GM12864 (cell line): ENCODE measurements at regions not wholly inside any gene's neighbourhood (a gene's known extent, or its start where the extent isn't known, plus 50 kb on each side); places are given as distances from the start of the nearest gene placed in this dataset.

Experiments used
- DNase-seq: peaks from one replicate; pipeline ENCODE4 v3.0.0-alpha.2; 2011; ENCODE audit warnings: low read depth
- H3K4me3 ChIP-seq: 2 replicates; pipeline ENCODE4 v1.5.1; 2011; ENCODE audit warnings: mild to moderate bottlenecking, low read depth, low read length, control low read depth
- TF ChIP-seq, protein P1 (sequence below): IDR thresholded peaks from 2 replicates; pipeline ENCODE4 v1.5.1; 2011; ENCODE audit warnings: low read depth, mild to moderate bottlenecking, moderate library complexity, low read length, control low read depth, inconsistent platforms; ENCODE audit errors: missing control alignments

DNA sequence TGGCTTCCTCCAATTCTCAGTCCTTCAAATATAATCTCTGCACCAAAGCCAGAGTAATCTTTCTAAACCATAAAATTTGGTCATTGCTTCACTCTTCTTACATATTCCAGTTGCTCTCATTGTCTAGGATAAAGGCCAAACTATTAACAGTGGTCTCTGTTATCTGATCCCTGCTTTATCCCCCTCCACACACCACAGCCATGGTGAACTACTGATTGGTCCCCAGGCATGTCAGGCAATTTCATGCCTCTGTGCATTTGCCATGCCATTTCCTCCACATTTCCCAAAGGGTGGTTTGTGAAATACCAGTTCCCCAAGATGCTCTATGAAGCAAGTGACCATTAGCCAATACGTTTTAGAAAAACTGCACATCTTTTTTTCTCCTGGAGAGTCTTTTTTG, 97.0 kb downstream of the FAM181B start:
- DNase-seq = no peak
- TF ChIP-seq, protein P1, sequence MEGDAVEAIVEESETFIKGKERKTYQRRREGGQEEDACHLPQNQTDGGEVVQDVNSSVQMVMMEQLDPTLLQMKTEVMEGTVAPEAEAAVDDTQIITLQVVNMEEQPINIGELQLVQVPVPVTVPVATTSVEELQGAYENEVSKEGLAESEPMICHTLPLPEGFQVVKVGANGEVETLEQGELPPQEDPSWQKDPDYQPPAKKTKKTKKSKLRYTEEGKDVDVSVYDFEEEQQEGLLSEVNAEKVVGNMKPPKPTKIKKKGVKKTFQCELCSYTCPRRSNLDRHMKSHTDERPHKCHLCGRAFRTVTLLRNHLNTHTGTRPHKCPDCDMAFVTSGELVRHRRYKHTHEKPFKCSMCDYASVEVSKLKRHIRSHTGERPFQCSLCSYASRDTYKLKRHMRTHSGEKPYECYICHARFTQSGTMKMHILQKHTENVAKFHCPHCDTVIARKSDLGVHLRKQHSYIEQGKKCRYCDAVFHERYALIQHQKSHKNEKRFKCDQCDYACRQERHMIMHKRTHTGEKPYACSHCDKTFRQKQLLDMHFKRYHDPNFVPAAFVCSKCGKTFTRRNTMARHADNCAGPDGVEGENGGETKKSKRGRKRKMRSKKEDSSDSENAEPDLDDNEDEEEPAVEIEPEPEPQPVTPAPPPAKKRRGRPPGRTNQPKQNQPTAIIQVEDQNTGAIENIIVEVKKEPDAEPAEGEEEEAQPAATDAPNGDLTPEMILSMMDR = no peak
- no peak overlapping the region for H3K4me3 ChIP-seq

DNA sequence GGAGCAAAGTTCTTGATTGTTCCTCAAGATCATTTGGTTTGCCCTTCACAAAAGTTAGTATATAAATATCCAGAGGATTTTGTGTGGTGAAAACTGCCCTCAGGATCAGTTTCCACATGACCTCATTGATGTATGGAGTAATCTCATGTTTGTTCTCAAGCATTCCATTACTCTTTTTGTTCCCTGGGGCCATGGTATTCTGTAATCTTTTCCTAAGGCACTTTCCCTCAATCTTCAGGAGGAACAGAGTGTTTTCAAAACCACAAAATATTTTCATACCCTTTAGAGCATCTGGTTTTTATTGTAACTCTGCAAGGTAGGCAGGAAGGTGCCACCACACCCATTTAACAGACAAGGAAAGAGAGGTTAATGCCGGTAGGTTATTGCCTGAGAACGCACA, 99.6 kb downstream of the FAM181B start:
- DNase-seq = no peak
- TF ChIP-seq, protein P1 = no peak
- no peak overlapping the region for H3K4me3 ChIP-seq

DNA sequence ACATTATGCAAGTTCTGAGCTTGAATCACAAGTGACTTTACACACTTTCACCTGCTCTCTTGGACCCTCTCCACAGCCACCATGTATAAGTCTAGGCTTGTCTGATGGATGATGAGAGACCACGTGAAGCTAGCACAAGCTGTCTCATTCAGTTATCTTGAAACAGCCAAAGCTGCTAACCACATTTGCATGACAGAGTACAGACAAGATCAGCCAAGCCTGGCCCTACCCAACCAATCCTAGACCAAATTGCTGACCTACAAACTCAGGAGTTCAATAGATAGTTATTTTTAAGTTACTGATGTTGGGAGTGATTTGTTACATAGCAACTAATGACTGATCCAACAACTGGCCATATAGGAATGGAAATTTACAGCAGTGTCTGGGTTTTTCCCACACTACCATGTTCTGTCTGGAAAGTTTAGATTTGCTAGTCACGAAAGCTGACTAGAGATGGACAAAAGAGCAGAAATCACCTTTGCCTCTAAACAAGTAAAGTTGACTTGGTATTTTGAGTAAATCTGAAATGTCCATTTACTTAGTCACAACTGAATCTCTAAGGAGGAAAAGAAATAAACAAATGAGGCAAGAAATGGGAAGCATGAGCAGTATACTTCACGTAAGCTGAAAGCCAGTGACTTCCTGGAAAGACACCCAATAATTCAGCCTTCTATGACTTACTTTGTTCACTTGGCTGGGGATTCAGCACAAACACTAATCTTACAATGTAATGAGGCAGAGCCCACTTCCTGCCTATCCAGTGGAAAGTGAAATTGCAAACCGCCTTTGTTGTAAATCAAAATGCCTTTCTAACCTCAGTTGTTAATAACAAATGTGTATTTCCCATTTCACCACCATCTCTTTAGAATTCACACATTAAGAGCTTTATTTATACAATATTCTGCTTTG, 101.7 kb downstream of the FAM181B start:
- no peak overlapping the region for H3K4me3 ChIP-seq
- TF ChIP-seq, protein P1 = no peak
- peak; percentile 26 for DNase-seq

DNA sequence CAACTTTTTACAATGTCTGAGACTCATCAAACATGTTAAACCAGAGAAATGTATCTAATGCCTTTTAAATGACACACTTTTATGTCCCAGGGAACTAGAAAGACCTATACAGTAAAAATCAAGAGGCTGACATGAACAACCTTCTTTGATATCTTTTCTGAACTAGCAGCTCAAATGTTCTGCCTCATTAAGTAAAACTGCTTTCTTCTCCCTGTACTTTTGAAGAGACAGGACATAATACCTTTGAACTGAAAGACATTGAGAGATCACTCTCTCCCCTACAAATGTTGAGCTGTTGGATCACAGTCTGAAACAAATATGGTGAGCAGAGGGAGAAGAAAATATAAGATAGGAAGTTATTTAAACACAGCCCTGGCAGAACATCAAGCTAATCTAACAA, 123.0 kb downstream of the FAM181B start:
- H3K4me3 ChIP-seq = no peak overlapping the region
- no peak for DNase-seq
- TF ChIP-seq, protein P1 = no peak

DNA sequence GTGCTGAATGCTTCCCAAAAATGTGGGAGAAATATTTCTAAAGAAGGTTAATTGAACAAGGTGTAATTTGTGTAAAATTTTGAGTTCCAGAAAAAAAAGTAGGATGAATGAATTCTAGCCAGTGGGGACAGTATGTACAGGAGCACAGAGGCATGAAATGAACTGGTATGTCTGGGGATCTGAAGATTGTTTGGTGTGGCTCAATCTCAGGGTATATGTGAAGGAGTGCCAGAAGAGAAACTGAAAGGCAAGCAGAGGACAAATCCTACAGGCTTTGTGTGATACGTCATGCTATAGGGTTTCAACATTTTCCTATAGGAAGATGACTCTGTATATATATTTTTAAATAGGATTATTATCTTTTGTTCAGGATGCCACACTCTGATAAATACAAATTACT, 126.9 kb downstream of the FAM181B start:
- DNase-seq = no peak
- H3K4me3 ChIP-seq = no peak overlapping the region
- TF ChIP-seq, protein P1 = no peak

DNA sequence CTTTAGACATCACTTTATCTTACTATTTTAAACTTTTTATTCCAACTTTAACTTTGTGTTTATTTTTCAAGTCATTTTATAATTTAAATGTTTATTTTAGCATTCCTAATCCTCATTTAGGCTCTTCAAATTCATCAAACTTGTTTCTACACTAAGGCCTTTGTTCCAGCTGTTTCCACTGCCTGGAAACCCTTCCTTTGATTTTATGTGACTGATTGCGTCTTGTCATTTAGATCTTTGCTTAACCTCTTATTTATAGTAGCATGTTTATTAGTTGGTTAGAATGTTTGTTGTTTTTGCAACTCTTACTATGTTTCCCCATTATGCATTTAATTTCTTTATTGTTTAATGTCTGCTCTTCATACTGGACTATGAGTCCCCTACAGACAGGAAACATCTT, 132.0 kb downstream of the FAM181B start:
- DNase-seq = no peak
- no peak overlapping the region for H3K4me3 ChIP-seq
- TF ChIP-seq, protein P1 = no peak

DNA sequence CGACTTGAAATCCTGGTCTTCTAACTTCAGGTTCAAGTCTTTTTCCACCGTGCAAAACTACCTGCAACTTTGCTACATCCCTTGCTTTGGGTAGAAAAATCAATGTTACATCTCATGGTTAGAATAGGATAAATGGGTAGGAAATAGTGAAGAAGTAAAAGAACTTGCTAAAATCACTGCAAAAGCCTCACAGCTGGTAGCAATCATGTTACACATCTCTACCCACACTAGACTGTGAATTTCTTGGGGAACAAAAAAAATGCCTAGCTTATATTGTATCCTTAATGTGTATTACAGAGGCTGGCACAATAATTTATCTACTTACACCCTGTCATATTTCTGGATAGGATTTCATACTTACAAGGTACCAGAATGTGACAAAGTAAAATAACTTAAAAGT, 133.8 kb downstream of the FAM181B start:
- TF ChIP-seq, protein P1 = no peak
- no peak overlapping the region for H3K4me3 ChIP-seq
- DNase-seq = no peak
